ENCODE measurements at regions not wholly inside any gene's neighbourhood (a gene's known extent, or its start where the extent isn't known, plus 50 kb on each side); places are given as distances from the start of the nearest gene placed in this dataset.
"Not testable (repeated sequence)": the region's sequence is repeated elsewhere in the genome, so short reads cannot be mapped to it uniquely, and the experiment has no call there.

DNA sequence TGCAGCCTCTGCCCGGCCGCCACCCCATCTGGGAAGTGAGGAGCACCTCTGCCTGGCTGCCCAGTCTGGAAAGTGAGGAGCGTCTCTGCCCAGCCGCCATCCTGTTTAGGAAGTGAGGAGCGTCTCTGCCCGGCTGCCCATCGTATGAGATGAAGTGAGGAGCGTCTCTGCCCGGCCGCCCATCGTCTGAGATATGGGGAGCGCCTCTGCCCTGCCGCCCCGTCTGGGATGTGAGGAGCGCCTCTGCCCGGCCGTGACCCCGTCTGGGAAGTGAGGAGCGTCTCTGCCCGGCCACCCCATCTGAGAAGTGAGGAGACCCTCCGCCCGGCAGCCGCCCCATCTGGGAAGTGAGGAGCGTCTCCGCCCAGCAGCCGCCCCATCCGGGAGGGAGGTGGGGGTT, 1069.5 kb upstream of the EPHA6 start:
- TF ChIP-seq, protein P1, sequence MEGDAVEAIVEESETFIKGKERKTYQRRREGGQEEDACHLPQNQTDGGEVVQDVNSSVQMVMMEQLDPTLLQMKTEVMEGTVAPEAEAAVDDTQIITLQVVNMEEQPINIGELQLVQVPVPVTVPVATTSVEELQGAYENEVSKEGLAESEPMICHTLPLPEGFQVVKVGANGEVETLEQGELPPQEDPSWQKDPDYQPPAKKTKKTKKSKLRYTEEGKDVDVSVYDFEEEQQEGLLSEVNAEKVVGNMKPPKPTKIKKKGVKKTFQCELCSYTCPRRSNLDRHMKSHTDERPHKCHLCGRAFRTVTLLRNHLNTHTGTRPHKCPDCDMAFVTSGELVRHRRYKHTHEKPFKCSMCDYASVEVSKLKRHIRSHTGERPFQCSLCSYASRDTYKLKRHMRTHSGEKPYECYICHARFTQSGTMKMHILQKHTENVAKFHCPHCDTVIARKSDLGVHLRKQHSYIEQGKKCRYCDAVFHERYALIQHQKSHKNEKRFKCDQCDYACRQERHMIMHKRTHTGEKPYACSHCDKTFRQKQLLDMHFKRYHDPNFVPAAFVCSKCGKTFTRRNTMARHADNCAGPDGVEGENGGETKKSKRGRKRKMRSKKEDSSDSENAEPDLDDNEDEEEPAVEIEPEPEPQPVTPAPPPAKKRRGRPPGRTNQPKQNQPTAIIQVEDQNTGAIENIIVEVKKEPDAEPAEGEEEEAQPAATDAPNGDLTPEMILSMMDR (IDR thresholded peaks at IDR 0.05): not testable (repeated sequence)
- TF ChIP-seq POLR2A (IDR thresholded peaks at IDR 0.05): not testable (repeated sequence)
